ENCODE measurements at regions not wholly inside any gene's neighbourhood (a gene's known extent, or its start where the extent isn't known, plus 50 kb on each side); places are given as distances from the start of the nearest gene placed in this dataset.

DNA sequence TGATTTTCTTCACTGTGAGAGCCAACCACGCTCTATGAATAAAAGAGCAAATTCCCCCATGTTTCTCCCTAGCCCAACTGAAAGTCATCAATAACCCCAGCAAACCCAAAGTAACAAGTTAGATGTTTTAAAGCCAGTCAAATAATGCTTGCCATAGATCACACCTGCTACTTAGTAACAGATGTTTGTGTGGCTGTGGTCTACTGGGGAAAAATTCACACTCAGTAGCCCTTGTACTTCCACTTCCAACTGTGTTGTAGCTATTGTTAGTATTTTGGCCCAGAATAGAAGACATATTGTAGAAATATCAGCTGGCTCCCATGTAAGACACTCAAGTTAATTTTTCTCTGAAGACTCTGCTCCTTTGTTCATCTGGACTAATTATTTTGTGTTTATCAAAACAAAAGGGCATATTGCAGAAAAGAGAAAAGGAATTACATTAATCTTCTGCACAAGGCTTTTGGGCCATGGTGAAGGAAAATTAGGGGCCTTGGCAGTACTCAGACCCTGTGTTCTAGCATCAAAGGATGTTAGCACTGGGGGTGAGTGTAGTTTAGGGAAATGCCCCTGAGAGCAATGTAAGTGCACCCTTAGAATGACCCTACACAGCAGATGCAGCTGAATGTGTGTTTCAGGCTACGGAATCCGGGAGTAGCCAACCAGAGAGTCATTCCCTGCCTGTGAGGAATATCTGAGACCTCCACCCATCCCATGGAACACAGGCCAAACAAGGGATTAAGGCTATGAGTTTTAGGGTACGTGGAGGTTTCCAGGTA, 521.9 kb downstream of the EPHA4 start:
- no peak for DNase-seq (ENCODE audit: extremely low read depth in 1 of 2, low read depth in 1 of 2)

DNA sequence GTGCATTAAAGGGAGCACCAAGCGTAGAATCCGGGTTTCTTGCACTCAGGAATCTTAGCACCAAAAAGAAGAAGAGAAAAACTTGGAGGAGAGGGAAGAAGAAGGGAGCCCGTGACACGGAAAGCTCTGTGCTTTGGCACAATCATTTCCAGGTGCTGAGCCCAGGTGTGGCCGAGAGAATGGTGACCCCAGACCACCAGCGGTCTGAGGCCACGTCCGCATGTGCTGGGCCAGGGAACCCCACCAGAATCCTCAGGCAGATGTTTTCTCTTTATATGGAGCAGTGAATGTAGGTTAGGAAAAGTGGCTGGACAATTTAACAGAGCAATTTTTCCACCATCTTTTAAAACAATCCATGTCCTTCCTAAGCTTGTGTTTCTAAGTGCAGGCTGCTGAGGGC, 520.9 kb downstream of the EPHA4 start:
- no peak for DNase-seq (ENCODE audit: extremely low read depth in 1 of 2, low read depth in 1 of 2)

DNA sequence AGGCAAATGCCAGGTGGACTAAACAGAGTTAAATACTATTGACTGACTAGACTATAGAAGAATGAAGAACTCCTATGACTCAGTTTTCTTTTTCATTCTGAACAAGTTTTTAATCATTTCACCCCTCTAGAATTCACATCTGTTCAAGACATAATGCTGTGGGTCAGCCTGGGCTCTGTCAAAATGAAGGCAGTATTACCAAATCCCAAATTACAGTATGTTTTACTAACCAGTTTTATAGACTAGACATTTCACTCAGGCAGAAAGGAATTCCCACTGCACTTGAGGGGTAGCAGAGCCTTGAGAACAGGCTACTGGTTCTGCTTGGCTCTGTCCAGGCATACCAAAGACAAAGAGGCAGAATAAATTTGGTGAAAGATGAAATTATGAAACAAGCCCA, 511.7 kb downstream of the EPHA4 start:
- no peak for DNase-seq (ENCODE audit: extremely low read depth in 1 of 2, low read depth in 1 of 2)

DNA sequence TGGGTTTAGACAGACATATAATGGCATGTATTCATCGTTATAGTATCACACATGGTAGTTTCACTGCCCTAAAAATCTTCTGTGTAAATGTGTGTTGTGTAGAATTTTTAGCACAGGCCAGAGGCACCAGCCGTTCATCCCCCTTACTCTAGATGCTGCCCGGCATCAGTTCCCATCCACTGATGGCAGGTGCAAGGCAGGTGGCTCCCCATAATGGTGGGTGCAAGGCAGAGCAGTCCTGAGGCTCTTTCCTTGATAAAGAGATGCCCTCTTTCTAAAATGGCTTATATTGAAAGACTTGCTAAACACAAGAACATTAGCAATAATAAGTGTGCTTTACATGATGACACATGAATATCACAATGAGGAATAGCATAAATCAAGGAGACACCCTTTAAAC, 508.5 kb downstream of the EPHA4 start:
- no peak for DNase-seq (ENCODE audit: extremely low read depth in 1 of 2, low read depth in 1 of 2)

DNA sequence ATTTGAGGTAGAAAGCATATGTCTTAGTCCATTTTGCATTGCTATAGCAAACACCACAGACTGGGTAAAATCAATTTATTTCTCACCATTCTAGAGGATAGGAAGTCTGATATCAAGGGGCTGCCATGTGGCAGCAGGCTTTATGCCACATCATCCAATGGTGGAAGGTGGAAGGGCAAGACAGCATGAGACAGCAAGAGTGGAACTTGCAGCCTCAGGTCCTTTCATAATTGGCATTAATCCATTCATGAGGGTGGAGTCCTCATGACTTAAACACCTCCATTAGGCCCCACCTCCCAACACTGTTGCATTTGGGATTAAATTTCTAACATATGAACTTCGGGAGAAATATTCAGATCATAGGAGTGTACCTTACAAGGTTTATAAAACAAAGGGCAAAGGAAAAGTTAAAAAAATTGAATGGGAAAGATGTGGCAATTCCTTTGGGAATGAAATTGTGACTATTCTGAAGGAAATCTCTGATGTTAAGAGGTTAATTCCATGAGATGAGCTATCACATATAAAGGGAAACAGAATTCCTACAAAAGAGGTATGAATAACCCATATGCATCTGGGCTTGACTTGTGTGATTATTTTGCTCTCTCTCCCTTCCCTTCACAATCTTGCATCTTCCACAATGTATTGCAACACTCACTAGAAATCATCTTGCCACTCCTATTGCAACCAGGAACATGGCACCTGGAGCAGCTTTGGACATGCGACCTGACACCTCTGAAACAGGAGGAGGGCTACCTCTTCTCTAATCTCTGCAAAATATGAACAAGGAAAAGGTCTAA, 507.8 kb downstream of the EPHA4 start:
- DNase-seq (ENCODE audit: extremely low read depth in 1 of 2, low read depth in 1 of 2), result no peak

DNA sequence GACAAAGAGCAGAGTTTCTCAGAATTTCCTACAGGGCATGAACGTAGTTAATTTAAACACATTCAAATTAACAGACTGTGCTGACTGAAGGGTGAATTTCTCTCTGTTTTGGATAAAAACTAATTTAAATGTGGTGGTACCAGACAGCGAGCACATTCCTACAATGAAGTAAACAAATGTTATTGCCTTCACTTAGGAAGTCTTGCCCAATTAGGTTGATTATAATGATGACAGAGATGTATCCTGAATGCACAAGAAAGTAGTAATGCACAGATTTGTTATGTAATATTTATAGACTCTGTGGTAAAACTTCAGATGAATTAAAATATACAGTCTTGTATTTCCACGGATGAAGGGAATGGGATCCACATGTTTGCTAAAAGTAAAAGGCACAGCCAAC, 507.2 kb downstream of the EPHA4 start:
- no peak for DNase-seq (ENCODE audit: extremely low read depth in 1 of 2, low read depth in 1 of 2)

DNA sequence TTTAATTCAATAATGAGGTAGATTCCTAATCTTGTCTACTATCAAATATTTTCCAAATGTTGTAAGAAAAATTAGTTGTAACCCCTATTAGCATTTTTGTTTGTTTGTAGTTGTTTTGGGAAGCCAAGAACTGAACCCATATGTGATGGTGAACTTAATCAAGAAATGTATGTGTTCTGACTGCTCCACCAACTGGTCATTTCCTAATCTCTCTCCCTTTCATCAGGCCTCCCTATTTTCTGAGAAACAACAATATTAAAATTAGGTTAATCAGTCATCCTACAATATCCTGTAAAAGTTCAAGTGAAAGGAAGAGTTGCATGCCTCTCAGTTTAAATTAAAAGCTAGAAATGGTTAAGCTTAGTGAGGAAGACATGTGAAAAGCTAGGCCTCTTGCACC, 504.0 kb downstream of the EPHA4 start:
- no peak for DNase-seq (ENCODE audit: extremely low read depth in 1 of 2, low read depth in 1 of 2)

DNA sequence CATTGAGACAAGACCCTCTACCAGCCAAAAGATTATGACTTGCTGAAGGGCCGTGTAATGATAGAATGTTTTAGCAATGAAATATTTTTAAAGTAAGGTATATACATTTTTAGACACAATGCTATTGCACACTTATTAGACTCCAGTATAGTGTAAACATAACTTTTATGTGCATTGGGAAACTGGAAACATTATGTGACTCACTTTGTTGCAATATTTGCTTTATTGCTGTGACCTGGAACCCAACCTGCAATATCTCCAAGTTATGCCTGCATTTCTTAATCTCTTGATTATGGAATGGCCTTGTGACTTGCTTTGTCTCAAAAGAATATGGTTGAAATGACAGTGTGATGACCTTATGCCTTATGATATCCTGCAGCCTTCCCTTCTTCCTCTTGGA, 502.0 kb downstream of the EPHA4 start:
- no peak for DNase-seq (ENCODE audit: extremely low read depth in 1 of 2, low read depth in 1 of 2)

DNA sequence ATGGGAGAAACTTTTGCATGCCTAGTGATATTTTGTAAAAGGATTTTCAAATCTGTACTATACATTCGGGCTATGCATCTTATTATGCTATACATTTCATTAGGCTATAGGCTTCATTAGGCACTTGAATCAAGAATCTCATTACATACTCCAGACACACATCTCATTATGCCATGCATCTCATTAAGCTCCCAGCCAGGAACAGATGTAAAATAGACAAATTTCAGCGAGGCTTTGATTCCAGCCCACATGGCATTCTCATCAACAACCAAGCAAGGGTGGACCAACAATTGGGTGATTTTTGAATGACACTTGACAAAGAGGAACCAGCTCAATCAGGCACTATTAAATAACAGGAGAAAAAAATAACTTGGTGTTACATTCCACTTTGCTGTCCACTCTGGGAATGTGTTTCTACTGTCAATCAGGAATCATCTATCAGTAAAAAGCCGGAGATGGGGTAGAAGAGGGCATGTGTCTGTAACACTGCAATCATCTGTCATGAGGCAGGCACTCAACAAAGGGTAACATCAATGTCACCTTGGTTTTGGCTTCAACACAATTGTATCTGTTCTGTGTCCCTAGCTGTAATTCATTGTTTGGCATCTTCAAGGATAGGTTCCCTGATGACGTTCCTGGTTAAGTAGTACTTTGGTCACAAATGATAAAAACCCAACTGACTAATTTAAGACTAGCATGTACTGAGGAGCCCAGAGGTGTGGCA, 498.6 kb downstream of the EPHA4 start:
- no peak for DNase-seq (ENCODE audit: extremely low read depth in 1 of 2, low read depth in 1 of 2)

DNA sequence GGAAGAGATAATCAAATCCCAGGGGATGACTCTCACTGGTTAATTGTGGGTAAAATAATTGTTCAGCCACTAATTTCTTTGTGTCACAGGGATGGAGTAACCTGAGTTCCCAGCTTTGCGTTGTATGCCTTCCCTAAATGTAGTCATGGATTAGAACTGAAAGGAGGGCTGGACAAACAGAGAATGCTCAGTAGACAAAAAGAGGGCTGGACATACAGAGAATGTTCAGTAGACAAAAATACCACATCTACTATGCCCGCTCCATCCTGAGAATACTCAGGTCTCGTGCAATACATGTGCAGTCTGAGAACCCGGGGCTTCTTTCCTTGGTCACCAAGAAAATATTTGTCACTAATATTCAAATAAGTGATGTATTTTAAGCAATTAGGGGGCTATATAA, 497.9 kb downstream of the EPHA4 start:
- DNase-seq (ENCODE audit: extremely low read depth in 1 of 2, low read depth in 1 of 2), result no peak

DNA sequence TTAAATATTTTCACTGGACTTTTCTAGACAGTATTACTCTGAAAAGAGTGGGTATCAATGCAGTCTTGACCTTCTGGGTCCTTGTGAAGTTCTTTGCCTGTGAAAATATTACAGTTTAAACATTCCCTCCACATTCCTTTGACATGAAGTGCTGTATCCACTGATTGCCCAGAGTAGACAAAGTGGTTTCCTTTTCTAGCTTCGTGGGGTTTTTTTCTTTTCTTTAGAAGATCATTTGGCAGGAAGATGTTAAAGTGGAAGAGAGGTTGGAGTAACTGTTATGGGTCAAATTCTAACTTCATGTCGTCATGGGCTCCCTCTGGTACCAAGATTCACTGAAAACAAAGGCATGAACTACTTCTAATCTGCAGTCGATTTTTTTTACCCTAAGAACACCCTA, 496.9 kb downstream of the EPHA4 start:
- DNase-seq (ENCODE audit: extremely low read depth in 1 of 2, low read depth in 1 of 2), result no peak

DNA sequence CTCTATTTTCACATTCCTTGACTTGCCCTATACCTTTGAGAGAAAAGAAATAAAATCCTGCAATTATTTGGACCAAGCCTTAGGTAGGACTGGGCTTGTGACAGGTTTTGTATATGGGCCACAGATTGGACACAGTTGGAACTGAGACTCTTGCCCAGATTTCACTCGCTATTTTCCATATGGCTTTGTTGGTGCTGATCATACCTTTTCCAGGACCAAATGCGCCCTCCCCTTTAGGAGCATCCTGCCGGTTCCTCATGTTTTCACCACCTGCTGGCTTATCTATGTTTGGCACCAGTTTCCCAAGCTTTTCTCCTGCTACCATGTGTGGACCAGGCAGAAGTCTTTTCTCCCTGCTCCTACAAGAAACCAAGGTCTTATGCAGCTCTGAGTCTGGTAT, 494.9 kb downstream of the EPHA4 start:
- no peak for DNase-seq (ENCODE audit: extremely low read depth in 1 of 2, low read depth in 1 of 2)

DNA sequence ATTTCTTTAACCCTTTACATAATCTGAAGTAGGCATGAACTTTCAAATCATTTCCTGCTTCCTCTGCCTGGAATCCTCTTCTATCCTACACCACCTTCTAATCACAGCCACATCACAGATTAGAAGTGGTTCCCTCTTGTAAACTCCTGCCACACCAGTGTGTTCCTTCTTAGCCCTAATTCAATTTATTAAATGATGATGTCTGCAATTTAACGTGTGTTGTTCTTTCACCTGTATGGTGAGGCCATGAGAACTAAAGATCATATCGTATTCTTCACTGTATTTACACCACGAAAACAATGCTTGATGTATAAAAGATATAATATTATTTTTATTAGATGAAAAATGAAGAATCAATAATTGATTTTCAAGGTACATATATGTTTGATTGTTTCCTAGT, 494.3 kb downstream of the EPHA4 start:
- no peak for DNase-seq (ENCODE audit: extremely low read depth in 1 of 2, low read depth in 1 of 2)

DNA sequence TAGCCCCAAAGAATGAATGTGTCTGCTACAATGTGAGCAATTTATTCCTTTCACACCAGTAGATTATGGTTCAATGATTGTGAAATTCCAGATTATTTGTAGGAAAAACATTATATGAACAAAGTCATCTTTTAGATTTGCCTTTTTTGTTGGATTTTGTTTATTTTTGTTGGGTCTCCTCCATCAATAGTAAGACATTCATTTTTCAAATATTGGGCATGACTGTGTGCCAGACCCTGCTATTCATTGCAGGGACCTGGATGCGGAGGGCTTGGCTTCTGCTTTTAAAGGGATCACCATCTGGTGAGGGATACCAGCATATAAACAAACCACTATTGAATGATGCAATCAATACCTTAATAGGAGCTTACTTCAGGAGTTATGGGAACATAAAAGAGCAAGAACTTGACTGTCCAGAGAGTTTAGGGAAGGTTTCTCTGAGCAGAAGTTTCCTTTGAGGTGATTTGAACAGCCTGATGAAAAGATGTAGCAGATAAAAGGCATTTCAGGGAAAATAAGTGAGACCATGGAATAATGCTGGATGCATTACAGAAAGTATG, 486.7 kb downstream of the EPHA4 start:
- no peak for DNase-seq (ENCODE audit: extremely low read depth in 1 of 2, low read depth in 1 of 2)

DNA sequence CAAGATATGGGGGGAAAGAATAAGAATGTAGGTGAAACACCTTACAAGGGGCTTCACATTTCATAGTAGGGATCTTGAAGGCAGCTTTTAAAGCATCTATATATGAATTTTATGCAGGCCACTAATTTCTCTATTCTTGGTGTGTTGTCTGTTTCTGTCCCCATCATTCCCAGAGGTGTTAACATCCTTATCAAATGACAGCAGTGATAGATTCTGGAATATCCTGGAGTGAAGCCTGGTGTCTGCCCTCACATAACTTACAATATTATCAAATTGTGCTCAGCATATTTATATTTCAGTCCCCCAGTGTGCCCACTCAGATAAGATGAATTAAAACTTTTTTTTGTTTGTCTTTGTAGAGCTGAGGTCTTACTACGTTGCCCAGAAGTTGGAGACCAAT, 486.2 kb downstream of the EPHA4 start:
- no peak for DNase-seq (ENCODE audit: extremely low read depth in 1 of 2, low read depth in 1 of 2)

DNA sequence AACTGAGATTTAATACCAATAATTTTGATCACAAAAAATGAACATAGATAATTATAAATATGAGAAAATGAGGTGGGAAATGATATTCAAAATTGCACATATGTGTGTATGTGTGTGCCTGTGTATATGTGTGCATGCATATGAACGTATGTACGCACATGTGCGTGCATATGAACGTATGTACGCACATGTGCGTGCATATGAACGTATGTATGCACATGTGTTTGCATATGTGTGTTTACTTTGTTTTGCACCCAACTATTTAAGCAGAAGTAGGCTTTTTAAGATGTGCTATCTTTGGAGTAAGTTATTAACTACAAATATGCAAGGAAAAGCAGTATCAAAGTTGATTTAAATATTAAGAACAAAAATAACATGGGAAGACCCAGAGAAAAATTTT, 484.3 kb downstream of the EPHA4 start:
- DNase-seq (ENCODE audit: extremely low read depth in 1 of 2, low read depth in 1 of 2), result no peak

DNA sequence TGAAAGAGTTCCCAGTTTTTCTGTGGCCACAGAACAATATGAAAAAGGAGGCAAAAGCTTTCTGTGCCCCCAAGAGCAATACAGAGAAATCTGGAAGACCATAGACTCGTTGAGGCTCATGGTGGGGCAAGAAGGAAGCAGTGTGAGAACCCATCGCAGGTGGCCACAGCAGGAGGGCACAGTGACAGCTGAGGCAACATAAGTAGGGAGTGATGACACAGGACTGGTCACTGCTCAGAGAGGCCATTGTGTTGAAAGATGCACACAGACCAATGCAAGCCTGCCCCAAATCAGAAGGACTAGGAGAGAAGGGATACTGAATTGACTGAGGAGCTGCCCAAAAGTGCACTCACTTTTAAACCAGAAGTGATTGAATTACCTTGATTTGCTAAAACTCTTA, 483.6 kb downstream of the EPHA4 start:
- no peak for DNase-seq (ENCODE audit: extremely low read depth in 1 of 2, low read depth in 1 of 2)

DNA sequence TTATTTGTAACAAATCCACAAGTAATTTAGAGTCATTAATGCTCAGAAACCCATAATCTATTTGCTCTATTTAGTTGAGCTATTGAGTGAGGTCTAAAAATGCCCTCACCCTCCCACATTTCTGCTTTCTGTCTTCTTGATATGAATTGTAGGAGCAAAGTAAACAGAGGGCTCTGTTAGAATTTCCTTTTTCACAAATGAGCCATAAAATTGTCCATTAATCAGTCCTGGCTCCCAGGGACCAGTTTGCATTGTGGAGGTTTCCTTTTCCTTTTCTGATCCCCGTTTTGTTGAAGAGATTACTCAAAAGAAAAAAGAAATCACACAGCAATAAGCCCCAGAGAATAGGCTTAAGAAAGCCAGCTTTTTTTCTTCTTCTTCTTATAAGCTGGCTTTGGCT, 476.7 kb downstream of the EPHA4 start:
- no peak for DNase-seq (ENCODE audit: extremely low read depth in 1 of 2, low read depth in 1 of 2)

DNA sequence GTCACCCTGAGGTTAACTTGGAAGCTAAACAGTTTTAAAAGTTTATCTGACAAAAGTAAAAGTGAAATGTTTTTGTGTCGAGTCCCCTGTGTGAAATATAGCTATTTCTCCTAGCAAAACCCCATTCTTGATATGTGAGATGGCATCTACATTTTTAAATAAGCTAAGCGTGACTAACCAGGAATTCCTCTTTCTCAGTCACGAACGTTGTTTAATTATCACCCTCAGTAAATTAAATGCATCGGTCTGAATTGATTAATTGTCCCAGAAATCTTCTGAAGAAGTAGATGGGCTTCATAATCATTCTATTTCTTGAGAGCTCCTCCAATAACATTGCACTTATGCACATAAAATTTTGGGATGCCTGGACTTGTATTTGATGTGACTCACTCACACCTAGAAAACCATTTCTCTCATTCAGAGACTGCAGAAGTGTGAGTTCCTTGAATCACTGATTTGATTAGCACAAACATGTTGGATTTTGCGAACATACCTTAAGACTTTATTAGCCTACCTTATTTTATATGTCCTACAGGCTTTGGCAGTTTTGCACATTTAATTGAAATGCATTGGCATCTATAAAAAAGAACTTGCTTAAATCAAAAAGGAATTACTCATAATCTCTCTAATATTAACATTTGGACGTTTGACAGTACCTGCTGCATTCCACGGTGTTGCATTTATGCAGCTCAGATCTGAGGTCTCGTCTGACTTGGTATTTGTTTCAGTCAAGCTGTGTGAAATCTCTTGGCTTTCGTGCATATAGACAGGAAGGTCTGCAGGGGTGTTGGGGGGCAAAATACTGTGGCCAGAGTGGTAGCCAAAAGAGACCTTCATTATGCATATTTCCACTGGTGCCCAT, 475.2 kb downstream of the EPHA4 start:
- DNase-seq (ENCODE audit: extremely low read depth in 1 of 2, low read depth in 1 of 2), result no peak

DNA sequence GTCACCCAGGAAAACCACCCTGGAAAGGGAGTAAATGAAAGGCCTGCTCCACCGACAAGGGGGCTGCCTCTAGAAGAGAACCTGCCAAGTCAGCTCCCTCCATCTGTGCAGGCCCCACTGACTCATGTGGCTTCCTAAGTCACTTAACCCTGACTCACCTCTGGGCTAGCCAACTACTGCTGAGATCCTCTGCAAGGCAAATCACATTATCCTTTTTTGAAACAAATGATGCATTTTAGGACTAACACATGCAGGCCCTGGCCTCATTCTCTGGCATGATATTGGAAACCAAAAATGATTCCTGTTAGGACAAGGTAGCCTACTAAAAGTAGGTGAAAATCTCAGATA, 474.6 kb downstream of the EPHA4 start:
- DNase-seq (ENCODE audit: extremely low read depth in 1 of 2, low read depth in 1 of 2), result no peak

DNA sequence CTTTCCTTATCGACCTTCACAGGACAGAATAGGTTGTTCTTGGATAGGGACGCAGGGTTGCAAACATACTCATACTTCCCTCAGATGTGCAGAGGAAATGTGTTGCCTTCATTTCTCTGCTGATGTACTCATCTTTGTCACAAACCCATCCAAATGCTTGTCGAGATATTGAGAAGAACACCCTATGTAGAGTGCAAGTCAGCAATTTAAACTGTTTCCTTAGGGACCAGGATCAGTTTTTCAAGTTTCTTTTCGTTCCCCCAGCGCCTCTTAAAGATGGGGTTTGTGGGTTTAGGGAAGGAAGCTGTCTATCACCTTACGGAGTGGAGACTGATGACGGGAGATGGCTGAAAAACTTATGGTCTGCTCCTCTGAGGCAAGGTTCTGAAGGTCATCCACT, 474.2 kb downstream of the EPHA4 start:
- DNase-seq (ENCODE audit: extremely low read depth in 1 of 2, low read depth in 1 of 2), result no peak
